Gastroesophageal sphincter (tissue), 3 donors: ENCODE measurements at regions not wholly inside any gene's neighbourhood (a gene's known extent, or its start where the extent isn't known, plus 50 kb on each side); places are given as distances from the start of the nearest gene placed in this dataset.

ENCODE experiments used
- CTCF ChIP-seq, 4 experiments: fragments of 200-600 bp in 2 of 4; fragments of 450-650 bp in 2 of 4; sonication (generic) in 1 of 4; IDR thresholded peaks; one replicate each; pipeline ENCODE4 v1.5.1; 2017 to 2019; ENCODE audit warnings: antibody characterized with exemption in 4 of 4, mild to moderate bottlenecking in 2 of 4, moderate library complexity in 2 of 4
- POLR2AphosphoS5 ChIP-seq: sonication (generic); formaldehyde crosslinking; IDR thresholded peaks from one replicate; pipeline ENCODE4 v1.6.1; 2017; ENCODE audit warnings: antibody characterized with exemption

- no peak for TF ChIP-seq POLR2AphosphoS5
- no peak for TF ChIP-seq CTCF (IDR thresholded peaks at IDR 0.05)
Observed at GRCh38 chr2:100632759-100633158, 70.0 kb downstream of the PDCL3 start.
